Natural killer cell (primary cell): ENCODE measurements at regions not wholly inside any gene's neighbourhood (a gene's known extent, or its start where the extent isn't known, plus 50 kb on each side); places are given as distances from the start of the nearest gene placed in this dataset.

Source experiments
- ATAC-seq, 3 donors: fragments of 150-1000 bp in 2 of 3; fragments of 200-7000 bp in 1 of 3; cut with Tn5 transposase; 1 replicate in 1 of 3; 2 replicates in 2 of 3; pipeline ENCODE4 v1.10.0; 2021; ENCODE audit warnings: mild to moderate bottlenecking in 2 of 3, moderate library complexity in 2 of 3
- DNase-seq, 2 donors: peaks; one replicate each; pipeline versions ENCODE4 v3.0.0 to v3.0.0-alpha.2; 2013 to 2021; ENCODE audit warnings: mixed read lengths in 1 of 2
- H3K27ac ChIP-seq: one replicate; pipeline ENCODE4 v1.5.1; 2013; ENCODE audit warnings: mild to moderate bottlenecking, low read length
- H3K27me3 ChIP-seq: one replicate; pipeline ENCODE4 v1.6.1; 2013; ENCODE audit warnings: low read length; ENCODE audit not compliant: control insufficient read depth, insufficient read depth
- H3K36me3 ChIP-seq: one replicate; pipeline ENCODE4 v1.6.1; 2013; ENCODE audit warnings: low read length; ENCODE audit not compliant: control insufficient read depth, insufficient read depth
- H3K4me1 ChIP-seq: one replicate; pipeline ENCODE4 v1.6.1; 2013; ENCODE audit warnings: low read length; ENCODE audit not compliant: control insufficient read depth, insufficient read depth
- H3K4me3 ChIP-seq: one replicate; pipeline ENCODE4 v1.5.1; 2013; ENCODE audit warnings: low read length
- H3K9me3 ChIP-seq: one replicate; pipeline ENCODE4 v1.6.1; 2013; ENCODE audit warnings: low read length; ENCODE audit not compliant: control insufficient read depth, insufficient read depth
- H3K27ac Mint-ChIP-seq, 2 donors: one replicate each; pipeline ENCODE4 v1.8.0; 2022; ENCODE audit warnings: mild to moderate bottlenecking in 2 of 2, mixed read lengths in 2 of 2, moderate library complexity in 1 of 2
- H3K27me3 Mint-ChIP-seq, 2 donors: one replicate each; pipeline ENCODE4 v1.8.0; 2022; ENCODE audit warnings: low read depth in 2 of 2, mixed read lengths in 2 of 2
- H3K36me3 Mint-ChIP-seq: one replicate; pipeline ENCODE4 v1.8.0; 2022; ENCODE audit warnings: mixed read lengths
- H3K4me1 Mint-ChIP-seq, 2 donors: one replicate each; pipeline ENCODE4 v1.8.0; 2022; ENCODE audit warnings: mixed read lengths in 2 of 2
- H3K4me3 Mint-ChIP-seq: one replicate; pipeline ENCODE4 v1.8.0; 2022; ENCODE audit warnings: mild to moderate bottlenecking, moderate library complexity, mixed read lengths
- H3K9me3 Mint-ChIP-seq, 2 donors: one replicate each; pipeline ENCODE4 v1.8.0; 2022; ENCODE audit warnings: mixed read lengths in 2 of 2
- WGBS: methylation state at CpG from one replicate; pipeline ENCODE4 v1.1.7; 2013; ENCODE audit warnings: missing lambda C conversion rate; ENCODE audit not compliant: insufficient coverage; 5-methylcytosine and 5-hydroxymethylcytosine counted together
- intact Hi-C: fragments of 100-400 bp; cut with micrococcal nuclease; formaldehyde crosslinking; loops from one replicate; pipeline ENCODE4 v1.14.2; 2022
- TF ChIP-seq, protein P1 (sequence below): fragments of 200-600 bp; IDR thresholded peaks from one replicate; pipeline ENCODE4 v1.8.0; 2022; ENCODE audit warnings: antibody characterized with exemption

GRCh38 chr18:78796693-78797455 is 182.7 kb upstream of the SALL3 start:
- H3K4me1 ChIP-seq: no peaks in the 10 kb centered on the region
- no peaks in the 10 kb centered on the region for H3K9me3 ChIP-seq
- TF ChIP-seq, protein P1, sequence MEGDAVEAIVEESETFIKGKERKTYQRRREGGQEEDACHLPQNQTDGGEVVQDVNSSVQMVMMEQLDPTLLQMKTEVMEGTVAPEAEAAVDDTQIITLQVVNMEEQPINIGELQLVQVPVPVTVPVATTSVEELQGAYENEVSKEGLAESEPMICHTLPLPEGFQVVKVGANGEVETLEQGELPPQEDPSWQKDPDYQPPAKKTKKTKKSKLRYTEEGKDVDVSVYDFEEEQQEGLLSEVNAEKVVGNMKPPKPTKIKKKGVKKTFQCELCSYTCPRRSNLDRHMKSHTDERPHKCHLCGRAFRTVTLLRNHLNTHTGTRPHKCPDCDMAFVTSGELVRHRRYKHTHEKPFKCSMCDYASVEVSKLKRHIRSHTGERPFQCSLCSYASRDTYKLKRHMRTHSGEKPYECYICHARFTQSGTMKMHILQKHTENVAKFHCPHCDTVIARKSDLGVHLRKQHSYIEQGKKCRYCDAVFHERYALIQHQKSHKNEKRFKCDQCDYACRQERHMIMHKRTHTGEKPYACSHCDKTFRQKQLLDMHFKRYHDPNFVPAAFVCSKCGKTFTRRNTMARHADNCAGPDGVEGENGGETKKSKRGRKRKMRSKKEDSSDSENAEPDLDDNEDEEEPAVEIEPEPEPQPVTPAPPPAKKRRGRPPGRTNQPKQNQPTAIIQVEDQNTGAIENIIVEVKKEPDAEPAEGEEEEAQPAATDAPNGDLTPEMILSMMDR: no peak
- H3K4me3 Mint-ChIP-seq: no peak overlapping the region
- no peaks in the 10 kb centered on the region for H3K27me3 Mint-ChIP-seq
- WGBS: 94% methylated on average over 67 of the region's 67 CpGs
- H3K36me3 Mint-ChIP-seq: no peaks in the 10 kb centered on the region
- no peaks in the 10 kb centered on the region for H3K4me1 Mint-ChIP-seq
- DNase-seq (no peak), ATAC-seq (no peak)
- H3K4me3 ChIP-seq: no peak overlapping the region
- no peak overlapping the region for H3K27ac Mint-ChIP-seq
- intact Hi-C loops: no loop called here
- no peak overlapping the region for H3K27ac ChIP-seq
- no peaks in the 10 kb centered on the region for H3K9me3 Mint-ChIP-seq
- H3K36me3 ChIP-seq: no peaks in the 10 kb centered on the region
- no peaks in the 10 kb centered on the region for H3K27me3 ChIP-seq

DNA sequence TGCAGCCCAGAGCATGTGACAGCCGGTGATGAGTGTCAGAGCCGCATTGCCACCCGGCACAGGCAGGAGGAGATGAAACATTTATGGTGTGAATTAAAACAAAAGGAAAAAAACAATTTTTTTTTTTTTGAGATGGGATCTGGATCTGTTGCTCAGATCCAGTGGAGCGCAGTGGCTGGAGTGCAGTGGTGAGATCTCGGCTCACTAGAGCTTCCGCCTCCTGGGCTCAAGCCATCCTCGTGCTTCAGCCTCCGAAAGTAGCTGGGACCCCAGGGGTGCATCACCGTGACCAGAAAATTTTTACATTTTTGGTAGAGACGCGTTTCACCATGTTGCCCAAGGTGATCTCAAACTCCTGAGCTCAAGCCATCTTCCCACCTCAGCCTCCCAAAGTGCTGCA is 182.1 kb upstream of the SALL3 start:
- intact Hi-C loops: no loop called here
- Histone ChIP-seq H3K27ac (no peak overlapping the region), H3K27me3 (no peaks in the 10 kb centered on the region), H3K9me3 (no peaks in the 10 kb centered on the region), H3K4me1 (no peaks in the 10 kb centered on the region), H3K36me3 (no peaks in the 10 kb centered on the region), H3K4me3 (no peak overlapping the region)
- Mint-ChIP-seq H3K27me3 (no peaks in the 10 kb centered on the region), H3K27ac (no peak overlapping the region), H3K9me3 (no peaks in the 10 kb centered on the region), H3K36me3 (no peaks in the 10 kb centered on the region), H3K4me1 (no peaks in the 10 kb centered on the region), H3K4me3 (no peak overlapping the region)
- TF ChIP-seq, protein P1: no peak
- ATAC-seq: no peak
- no peak for DNase-seq
- WGBS: 94% methylated on average over 11 of the region's 11 CpGs

- no peak overlapping the region for H3K27ac Mint-ChIP-seq
- Histone ChIP-seq H3K9me3 (no peaks in the 10 kb centered on the region), H3K36me3 (no peaks in the 10 kb centered on the region), H3K4me3 (no peak overlapping the region), H3K27ac (no peak overlapping the region), H3K27me3 (no peaks in the 10 kb centered on the region), H3K4me1 (no peaks in the 10 kb centered on the region)
- intact Hi-C loops: no loop called here
- H3K9me3 Mint-ChIP-seq: no peaks in the 10 kb centered on the region
- 88% methylated on average over 29 of the region's 29 CpGs for whole genome bisulfite sequencing
- no peaks in the 10 kb centered on the region for H3K4me1 Mint-ChIP-seq
- ATAC-seq (no peak), DNase-seq (no peak)
- H3K27me3 Mint-ChIP-seq: no peaks in the 10 kb centered on the region
- no peak overlapping the region for H3K4me3 Mint-ChIP-seq
- TF ChIP-seq, protein P1: no peak
- H3K36me3 Mint-ChIP-seq: no peaks in the 10 kb centered on the region
Measured at GRCh38 chr18:78798402-78799175, 181.0 kb upstream of the SALL3 start.
